GM18870 (cell line): ENCODE measurements at regions not wholly inside any gene's neighbourhood (a gene's known extent, or its start where the extent isn't known, plus 50 kb on each side); places are given as distances from the start of the nearest gene placed in this dataset.

Experiments
- ATAC-seq: cut with Tn5 transposase; IDR thresholded peaks from one replicate; pipeline ENCODE4 v1.9.1; 2021; ENCODE audit warnings: moderate library complexity; ENCODE audit not compliant: unreplicated experiment

GRCh38 chr22:48169227-48169626 lies 1406.8 kb downstream of the TBC1D22A start:
- no peak for ATAC-seq

GRCh38 chr22:48167238-48167637 lies 1404.8 kb downstream of the TBC1D22A start:
- ATAC-seq: no peak

DNA sequence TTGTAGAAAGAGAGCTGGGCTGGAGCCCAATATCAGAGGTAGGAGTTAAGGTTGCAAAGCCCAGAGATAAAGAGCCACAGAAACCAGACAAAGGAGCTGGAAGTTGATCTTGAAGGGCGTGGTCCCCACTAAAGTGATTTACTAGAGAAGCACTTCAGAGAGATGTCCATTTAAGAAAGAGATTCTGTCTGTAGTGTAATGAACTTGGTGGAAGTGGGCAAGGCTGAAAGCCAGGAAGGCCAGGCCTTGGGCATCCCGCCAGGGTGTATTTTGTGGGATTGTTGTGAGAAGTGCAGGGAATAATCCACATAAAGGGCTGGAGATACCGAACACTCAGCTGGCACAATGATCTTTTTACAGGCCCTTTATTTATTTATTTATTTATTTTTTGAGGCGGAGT lies 1398.8 kb downstream of the TBC1D22A start:
- no peak for ATAC-seq

- ATAC-seq: no peak
Observed at GRCh38 chr22:48157676-48158075, 1395.2 kb downstream of the TBC1D22A start.

- no peak for ATAC-seq
Observed at GRCh38 chr22:48156603-48157355, 1394.3 kb downstream of the TBC1D22A start.

DNA sequence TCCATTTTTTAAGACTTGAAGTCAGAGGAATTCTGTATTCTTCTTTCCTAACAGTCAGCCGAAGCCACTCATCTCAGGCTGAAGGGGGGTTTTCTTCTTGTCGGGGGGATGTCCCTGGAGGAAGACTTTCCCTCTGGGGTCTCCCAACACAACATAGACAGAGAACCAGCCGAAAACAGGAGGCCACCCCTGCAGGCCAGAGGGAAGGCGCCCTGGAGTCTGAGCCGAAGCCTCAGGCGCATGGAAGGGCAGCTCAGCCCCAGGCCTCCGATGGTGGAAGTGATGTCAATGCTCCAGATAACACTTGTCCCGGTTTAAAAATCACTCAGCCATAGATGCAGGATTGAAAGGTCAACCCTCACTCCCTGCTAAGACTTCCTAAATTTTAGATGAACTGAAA lies 1393.0 kb downstream of the TBC1D22A start:
- no peak for ATAC-seq

DNA sequence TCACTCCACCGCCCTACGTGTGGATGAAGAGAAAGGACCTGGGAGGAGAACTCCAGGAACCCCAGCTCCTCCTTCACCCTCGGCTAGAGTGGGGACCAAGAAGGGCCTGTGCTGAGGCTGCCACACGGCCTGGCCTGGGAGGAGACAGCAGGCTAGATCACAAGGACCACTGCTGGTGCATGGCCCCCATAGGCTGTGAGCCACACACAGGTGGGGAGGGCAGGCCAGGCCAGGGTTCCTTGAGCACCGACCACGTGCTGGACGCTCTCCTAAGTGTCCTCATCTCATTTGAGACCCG lies 1392.4 kb downstream of the TBC1D22A start:
- no peak for ATAC-seq

GRCh38 chr22:48154169-48154942 lies 1391.9 kb downstream of the TBC1D22A start:
- no peak for ATAC-seq

DNA sequence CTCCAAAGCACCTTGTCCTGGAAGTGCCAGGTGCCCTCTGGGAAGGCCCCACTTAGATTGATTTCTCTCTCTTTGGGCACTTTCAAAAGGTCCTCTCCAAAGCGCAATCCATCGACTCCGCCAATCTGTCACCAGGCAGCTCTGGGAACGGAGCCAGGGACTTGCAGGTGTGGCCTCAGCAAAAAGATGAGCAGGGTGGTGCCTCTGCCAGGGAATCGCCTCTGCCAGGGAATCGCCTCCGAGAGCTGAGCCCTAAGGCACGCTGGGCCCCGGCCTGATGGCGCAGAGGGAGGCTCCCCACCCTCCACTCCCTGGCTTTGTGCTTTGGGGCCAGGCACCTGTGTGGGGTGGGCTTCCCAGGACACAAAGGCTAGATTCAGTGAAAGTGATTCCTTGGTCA lies 1391.3 kb downstream of the TBC1D22A start:
- ATAC-seq: no peak

- ATAC-seq: no peak
Observed at GRCh38 chr22:48152916-48153315, 1390.5 kb downstream of the TBC1D22A start.

GRCh38 chr22:48152164-48152775 lies 1389.8 kb downstream of the TBC1D22A start:
- no peak for ATAC-seq

DNA sequence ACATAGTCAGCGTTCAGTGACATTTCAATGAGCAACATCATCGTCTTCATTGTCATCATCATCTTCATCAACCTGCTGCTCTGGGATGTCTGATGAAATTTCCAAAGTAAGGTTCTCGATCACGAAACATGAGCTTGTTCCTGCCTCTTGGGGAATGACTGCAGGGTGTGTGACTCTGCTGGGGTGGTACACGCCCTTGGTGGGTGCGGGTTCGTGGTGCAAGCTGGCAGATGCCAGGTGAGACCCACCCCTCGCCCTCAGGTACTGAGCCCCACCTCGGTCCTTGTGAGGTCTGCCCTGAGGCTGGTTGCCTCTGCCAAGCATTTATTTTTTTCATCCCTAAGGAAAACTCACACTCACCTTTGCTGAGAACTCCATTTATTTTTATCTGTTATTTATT lies 1389.2 kb downstream of the TBC1D22A start:
- no peak for ATAC-seq

- no peak for ATAC-seq
Observed at GRCh38 chr22:48147831-48148230, 1385.4 kb downstream of the TBC1D22A start.

DNA sequence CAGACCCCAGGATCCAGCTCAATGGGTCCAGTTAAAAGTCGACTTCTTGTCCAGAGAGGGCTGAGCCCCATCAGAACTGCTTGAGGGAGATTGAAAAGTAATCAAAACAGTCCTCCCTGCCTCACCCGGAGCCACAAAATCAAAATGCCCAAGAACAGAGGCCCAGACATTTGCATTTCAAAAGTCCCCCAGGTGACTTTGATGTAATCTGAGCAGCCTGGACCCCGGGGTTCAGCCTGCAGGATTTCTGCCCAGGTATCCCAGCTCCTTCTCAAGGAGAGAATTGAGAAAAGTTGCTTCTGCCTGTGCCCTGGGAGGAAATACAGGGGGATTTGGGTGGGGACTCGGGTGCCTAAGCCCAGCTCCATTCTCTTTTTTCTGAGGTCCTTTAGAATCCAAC lies 1385.0 kb downstream of the TBC1D22A start:
- ATAC-seq: no peak

DNA sequence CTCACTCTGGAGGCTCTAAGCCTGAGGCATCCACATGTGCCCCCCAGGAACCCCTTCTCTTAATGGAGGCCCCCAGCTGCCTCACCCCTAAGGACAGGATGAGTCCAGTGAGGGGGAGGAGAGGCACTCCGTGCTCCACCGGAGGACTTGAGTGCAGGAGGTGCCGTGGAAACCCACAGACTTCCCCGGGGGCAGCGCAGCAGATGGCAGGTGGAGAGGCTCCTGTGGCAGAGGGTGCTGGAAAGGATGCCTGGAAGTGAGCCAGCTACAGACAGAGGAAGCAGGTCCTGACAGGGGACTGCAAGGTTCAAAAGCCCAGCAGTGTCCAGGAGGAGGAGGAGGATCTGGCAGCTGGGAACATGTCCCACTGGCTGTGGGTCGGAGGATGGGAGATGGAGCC lies 1384.0 kb downstream of the TBC1D22A start:
- no peak for ATAC-seq

DNA sequence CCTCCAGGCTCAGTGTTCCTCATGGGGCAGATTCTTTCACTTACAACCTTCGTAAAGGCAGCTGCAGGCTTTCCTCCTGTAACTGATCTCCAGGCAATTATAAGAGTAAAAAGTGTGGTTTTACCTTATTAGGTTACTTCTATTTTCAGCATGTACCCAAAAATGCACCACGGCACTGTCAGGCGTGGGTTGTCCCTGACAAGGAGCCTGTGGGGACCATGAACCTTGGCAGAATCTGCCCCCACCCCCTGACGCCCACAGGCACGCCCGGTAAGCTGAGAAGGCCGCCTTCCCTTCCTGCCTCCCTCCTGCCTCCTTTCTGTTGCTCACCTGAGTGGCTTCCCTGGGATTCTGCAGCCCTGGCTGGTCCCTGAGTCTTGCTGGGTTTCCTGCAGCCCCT lies 1383.3 kb downstream of the TBC1D22A start:
- no peak for ATAC-seq

GRCh38 chr22:48144318-48144717 lies 1381.9 kb downstream of the TBC1D22A start:
- no peak for ATAC-seq

- no peak for ATAC-seq
Observed at GRCh38 chr22:48143856-48144255, 1381.4 kb downstream of the TBC1D22A start.

- no peak for ATAC-seq
Observed at GRCh38 chr22:48142388-48142787, 1379.9 kb downstream of the TBC1D22A start.

GRCh38 chr22:48141301-48141700 lies 1378.9 kb downstream of the TBC1D22A start:
- no peak for ATAC-seq

- no peak for ATAC-seq
Observed at GRCh38 chr22:48140261-48140813, 1377.9 kb downstream of the TBC1D22A start.

GRCh38 chr22:48139776-48140175 lies 1377.3 kb downstream of the TBC1D22A start:
- no peak for ATAC-seq
